Calu3 (cell line): ENCODE measurements at regions not wholly inside any gene's neighbourhood (a gene's known extent, or its start where the extent isn't known, plus 50 kb on each side); places are given as distances from the start of the nearest gene placed in this dataset.

Experiments used
- BruUV-seq: library from RNA; stranded (reverse); fragments of 400-500 nt; replicated peaks from 2 replicates; lab custom pipeline; 2021; lab: Mats Ljungman, UMichigan
- CTCF ChIA-PET: fragments of 300-600 bp; sonication (Branson Sonifier 250); formaldehyde crosslinking; loops from one replicate; lab custom pipeline; 2022; ENCODE audit warnings: antibody characterized with exemption; lab: Charles Lee
- DNase-seq: peaks from one replicate; pipeline ENCODE4 v3.0.0; 2022
- H3K27ac Mint-ChIP-seq: one replicate; pipeline ENCODE4 v1.8.0; 2022; ENCODE audit warnings: mixed read lengths; ENCODE audit not compliant: unreplicated experiment
- H3K27me3 Mint-ChIP-seq: one replicate; pipeline ENCODE4 v1.8.0; 2022; ENCODE audit warnings: mixed read lengths; ENCODE audit not compliant: unreplicated experiment
- H3K36me3 Mint-ChIP-seq: one replicate; pipeline ENCODE4 v1.8.0; 2022; ENCODE audit warnings: mild to moderate bottlenecking, moderate library complexity, mixed read lengths; ENCODE audit not compliant: insufficient read depth, unreplicated experiment
- H3K4me1 Mint-ChIP-seq: one replicate; pipeline ENCODE4 v1.8.0; 2022; ENCODE audit warnings: mild to moderate bottlenecking, low read depth, mixed read lengths; ENCODE audit not compliant: unreplicated experiment
- H3K4me3 Mint-ChIP-seq: one replicate; pipeline ENCODE4 v1.8.0; 2022; ENCODE audit warnings: mild to moderate bottlenecking, low read depth, moderate library complexity, mixed read lengths; ENCODE audit not compliant: unreplicated experiment
- H3K9me3 Mint-ChIP-seq: one replicate; pipeline ENCODE4 v1.8.0; 2022; ENCODE audit warnings: low read depth, mixed read lengths; ENCODE audit not compliant: unreplicated experiment
- intact Hi-C: fragments of 100-400 bp; cut with micrococcal nuclease; formaldehyde crosslinking; loops from one replicate; pipeline ENCODE4 v1.10.0; 2022; ENCODE audit not compliant: unreplicated experiment
- TF ChIP-seq, protein P1 (sequence below): fragments of 200-600 bp; IDR thresholded peaks from one replicate; pipeline ENCODE4 v1.8.0; 2022; ENCODE audit warnings: antibody characterized with exemption; ENCODE audit not compliant: unreplicated experiment

DNA sequence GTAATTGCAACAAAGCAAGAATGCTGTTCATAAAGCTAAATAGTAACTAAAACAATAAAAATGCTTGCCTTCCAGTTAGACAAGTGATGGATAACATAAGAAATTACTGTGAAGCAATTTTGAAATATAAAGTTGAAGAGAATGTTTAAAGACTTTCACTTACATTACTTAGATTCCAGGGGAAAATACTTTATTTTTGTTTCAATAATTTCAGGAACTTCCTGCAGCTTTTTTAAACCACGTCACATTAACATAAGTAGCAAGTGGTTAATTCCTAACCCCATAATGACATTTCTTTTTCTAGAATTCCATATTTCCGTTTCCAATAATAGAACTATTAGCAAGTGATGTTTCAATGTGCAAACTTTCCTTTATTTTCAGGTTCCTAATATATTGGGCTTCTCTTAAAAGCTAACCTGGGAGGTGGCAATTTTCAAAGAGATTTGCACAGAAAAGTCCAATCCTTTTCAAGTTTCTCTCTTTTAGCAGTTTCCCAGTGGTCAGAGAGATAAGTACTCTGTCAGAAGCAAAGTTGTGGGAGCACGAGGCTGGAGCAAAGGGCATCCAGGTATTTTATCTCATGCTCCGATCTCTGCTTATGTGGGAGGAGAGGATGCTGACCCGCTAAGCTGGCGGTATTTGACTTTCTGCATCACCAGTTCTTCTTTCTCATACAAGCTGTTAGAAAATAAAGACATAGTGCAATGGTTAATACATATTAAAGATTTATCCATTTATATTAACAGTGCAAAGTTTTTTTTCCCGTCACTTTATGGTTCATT is 1025.3 kb downstream of the EFNB2 start:
- H3K4me3 Mint-ChIP-seq: no peak overlapping the region

DNA sequence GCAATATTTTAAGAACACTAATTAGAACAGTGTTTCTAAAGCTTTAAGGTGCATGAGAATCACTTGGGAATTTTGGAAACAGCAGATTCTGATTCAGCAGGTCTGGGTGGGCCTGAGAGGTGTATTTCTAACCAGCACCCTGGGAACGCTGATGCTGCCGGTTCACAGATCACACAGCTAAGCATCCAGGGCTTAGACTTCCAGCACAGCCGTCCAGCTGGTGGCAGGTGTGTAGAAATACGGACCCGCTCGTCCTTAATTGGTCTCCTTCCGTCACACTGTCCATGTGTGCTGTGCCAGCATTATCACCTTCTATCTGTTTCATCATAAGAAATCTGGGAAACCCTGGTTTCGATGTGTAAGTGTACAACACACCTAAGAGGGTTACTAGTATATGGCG is 1029.0 kb downstream of the EFNB2 start:
- Mint-ChIP-seq H3K9me3 (no peaks in the 10 kb centered on the region), H3K36me3 (no peaks in the 10 kb centered on the region), H3K4me1 (peaks cover 2% of the 10 kb centered on the region), H3K27me3 (no peaks in the 10 kb centered on the region), H3K27ac (no peak overlapping the region), H3K4me3 (no peak overlapping the region)
- TF ChIP-seq, protein P1, sequence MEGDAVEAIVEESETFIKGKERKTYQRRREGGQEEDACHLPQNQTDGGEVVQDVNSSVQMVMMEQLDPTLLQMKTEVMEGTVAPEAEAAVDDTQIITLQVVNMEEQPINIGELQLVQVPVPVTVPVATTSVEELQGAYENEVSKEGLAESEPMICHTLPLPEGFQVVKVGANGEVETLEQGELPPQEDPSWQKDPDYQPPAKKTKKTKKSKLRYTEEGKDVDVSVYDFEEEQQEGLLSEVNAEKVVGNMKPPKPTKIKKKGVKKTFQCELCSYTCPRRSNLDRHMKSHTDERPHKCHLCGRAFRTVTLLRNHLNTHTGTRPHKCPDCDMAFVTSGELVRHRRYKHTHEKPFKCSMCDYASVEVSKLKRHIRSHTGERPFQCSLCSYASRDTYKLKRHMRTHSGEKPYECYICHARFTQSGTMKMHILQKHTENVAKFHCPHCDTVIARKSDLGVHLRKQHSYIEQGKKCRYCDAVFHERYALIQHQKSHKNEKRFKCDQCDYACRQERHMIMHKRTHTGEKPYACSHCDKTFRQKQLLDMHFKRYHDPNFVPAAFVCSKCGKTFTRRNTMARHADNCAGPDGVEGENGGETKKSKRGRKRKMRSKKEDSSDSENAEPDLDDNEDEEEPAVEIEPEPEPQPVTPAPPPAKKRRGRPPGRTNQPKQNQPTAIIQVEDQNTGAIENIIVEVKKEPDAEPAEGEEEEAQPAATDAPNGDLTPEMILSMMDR: no peak
- BruUV-seq: no TSS peak
- DNase-seq: no peak
- CTCF ChIA-PET: no interaction called here
- intact Hi-C loops: no loop called here

More for the DNA sequence above, 1025.3 kb downstream of the EFNB2 start:
- H3K27me3 Mint-ChIP-seq: no peaks in the 10 kb centered on the region
- intact Hi-C loops: no loop called here
- H3K36me3 Mint-ChIP-seq: no peaks in the 10 kb centered on the region
- no TSS peak for BruUV-seq
- no peak overlapping the region for H3K27ac Mint-ChIP-seq
- H3K9me3 Mint-ChIP-seq: no peaks in the 10 kb centered on the region
- TF ChIP-seq, protein P1: no peak
- no peak for DNase-seq
- CTCF ChIA-PET: no interaction called here
- no peaks in the 10 kb centered on the region for H3K4me1 Mint-ChIP-seq

DNA sequence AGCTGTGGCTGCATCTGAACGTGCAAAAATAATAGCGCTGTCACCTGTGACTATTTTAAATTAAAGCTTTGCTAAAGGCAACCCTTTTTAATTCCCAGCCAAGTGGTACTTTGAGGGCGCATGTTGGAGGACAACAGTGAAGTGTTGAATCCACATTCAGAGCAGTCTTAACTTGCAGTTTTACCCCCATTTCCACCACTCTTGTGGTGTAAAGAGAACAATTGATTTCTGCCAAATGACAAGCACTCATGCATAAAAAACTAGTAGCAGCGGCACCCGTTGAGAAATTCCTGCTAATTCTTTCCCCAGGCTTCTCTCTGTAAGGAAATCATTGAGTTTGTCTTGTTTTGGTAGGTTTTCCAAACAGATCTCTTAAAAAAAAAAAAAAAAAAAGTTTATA is 1033.3 kb downstream of the EFNB2 start:
- TF ChIP-seq, protein P1: no peak
- Mint-ChIP-seq H3K27ac (no peak overlapping the region), H3K9me3 (no peaks in the 10 kb centered on the region), H3K4me3 (no peak overlapping the region), H3K36me3 (no peaks in the 10 kb centered on the region), H3K4me1 (peaks cover 18% of the 10 kb centered on the region), H3K27me3 (no peaks in the 10 kb centered on the region)
- CTCF ChIA-PET: no interaction called here
- intact Hi-C loops: no loop called here
- BruUV-seq: no TSS peak
- no peak for DNase-seq

DNA sequence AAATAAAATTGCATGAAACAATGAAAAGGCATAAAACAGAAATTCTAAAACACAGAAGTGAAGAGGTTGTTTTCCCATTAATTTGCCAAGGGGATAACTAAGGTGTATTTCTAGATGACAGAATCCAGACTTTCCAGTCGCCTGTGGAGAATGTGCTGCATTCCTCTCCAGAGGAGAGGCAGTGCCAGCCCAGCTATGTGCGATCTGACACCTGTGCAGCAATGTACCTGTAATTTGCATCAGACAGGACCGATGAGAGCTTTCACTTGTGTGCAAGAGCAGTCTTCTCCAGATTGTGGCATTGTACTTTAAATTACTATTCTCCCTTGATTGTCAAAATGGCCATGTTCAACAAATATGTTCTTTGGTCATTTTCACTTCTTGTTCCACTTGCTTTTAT is 1037.9 kb downstream of the EFNB2 start:
- intact Hi-C loops: no loop called here
- TF ChIP-seq, protein P1: no peak
- Mint-ChIP-seq H3K27ac (no peak overlapping the region), H3K4me3 (no peak overlapping the region), H3K9me3 (no peaks in the 10 kb centered on the region), H3K27me3 (no peaks in the 10 kb centered on the region), H3K4me1 (peaks cover 18% of the 10 kb centered on the region), H3K36me3 (no peaks in the 10 kb centered on the region)
- no peak for DNase-seq
- no TSS peak for BruUV-seq
- CTCF ChIA-PET: no interaction called here
